HCT116 (cell line): ENCODE measurements at regions not wholly inside any gene's neighbourhood (a gene's known extent, or its start where the extent isn't known, plus 50 kb on each side); places are given as distances from the start of the nearest gene placed in this dataset.

Experiments
- ATAC-seq: fragments of 200-7000 bp; cut with Tn5 transposase; 2 replicates; pipeline ENCODE4 v1.9.1; 2020; ENCODE audit warnings: mild to moderate bottlenecking, moderate library complexity
- BruUV-seq: library from RNA; stranded (reverse); fragments of 400-500 nt; replicated peaks from 2 replicates; lab custom pipeline; 2021; lab: Mats Ljungman, UMichigan
- CTCF ChIA-PET: fragments of 300-600 bp; sonication (Branson Sonifier 250); formaldehyde crosslinking; loops from one replicate; lab custom pipeline; 2021; ENCODE audit warnings: antibody characterized with exemption; lab: Charles Lee
- POLR2A ChIA-PET: fragments of 300-600, 350-600 bp; sonication (Branson Sonifier 250); formaldehyde crosslinking; loops from one replicate; lab custom pipeline; 2021; ENCODE audit warnings: antibody characterized with exemption; lab: Charles Lee
- RAD21 ChIA-PET, 2 experiments: fragments of 300-600 bp; sonication (Branson Sonifier 250); formaldehyde crosslinking; loops; one replicate each; lab custom pipeline; 2023; ENCODE audit warnings: low total read pairs in 2 of 2; ENCODE audit not compliant: uncharacterized antibody in 2 of 2, unreplicated experiment in 2 of 2, low non-redundant PET in 1 of 2; lab: Charles Lee
- DNase-seq: peaks from one replicate; pipeline ENCODE4 v3.0.0-alpha.2; 2010; ENCODE audit warnings: low read depth, low spot score
- H2AFZ ChIP-seq: fragments of 200-600 bp; shearing (Covaris generic), sonication (generic); 2 replicates; pipeline ENCODE4 v1.6.1; 2017; ENCODE audit warnings: low read depth, mixed run types, mixed read lengths, antibody characterized with exemption, low read length; ENCODE audit not compliant: poor library complexity, severe bottlenecking
- H3K27ac ChIP-seq: 2 replicates; pipeline ENCODE4 v1.5.1; 2012; ENCODE audit warnings: low read depth, low read length
- H3K27me3 ChIP-seq: fragments of 200-600 bp; sonication (generic); 2 replicates; pipeline ENCODE4 v1.6.1; 2016; ENCODE audit warnings: mixed run types, low read length, mixed read lengths; ENCODE audit not compliant: insufficient read depth
- H3K36me3 ChIP-seq, 2 experiments: fragments of 200-500 bp in 1 of 2; fragments of 200-600 bp in 1 of 2; sonication (Bioruptor generic) in 1 of 2; sonication (generic) in 1 of 2; 2 replicates each; pipeline versions ENCODE4 v1.5.1 to v1.6.1; 2014 to 2016; ENCODE audit warnings: low read length in 2 of 2, inconsistent platforms in 1 of 2, mixed read lengths in 1 of 2, mixed run types in 1 of 2; ENCODE audit not compliant: insufficient read depth in 2 of 2, control insufficient read depth in 1 of 2
- H3K4me1 ChIP-seq, 2 experiments: fragments of 200-600 bp in 1 of 2; sonication (generic) in 1 of 2; 2 replicates each; pipeline versions ENCODE4 v1.5.1 to v1.6.1; 2012 to 2017; ENCODE audit warnings: low read length in 2 of 2, inconsistent platforms in 1 of 2, mild to moderate bottlenecking in 1 of 2, mixed read lengths in 1 of 2, mixed run types in 1 of 2, moderate library complexity in 1 of 2; ENCODE audit not compliant: insufficient read depth in 2 of 2, control insufficient read depth in 1 of 2
- H3K4me2 ChIP-seq: fragments of 200-600 bp; sonication (generic); 2 replicates; pipeline ENCODE4 v1.6.1; 2017; ENCODE audit warnings: mixed run types, low read length, mixed read lengths
- H3K4me3 ChIP-seq, 2 experiments: fragments of 200-600 bp in 1 of 2; sonication (generic) in 1 of 2; replicated peaks in 1 of 2; 2 replicates each; pipeline ENCODE4 v1.5.1; 2011 to 2016; ENCODE audit warnings: low read length in 2 of 2, control low read depth in 1 of 2, low read depth in 1 of 2, mild to moderate bottlenecking in 1 of 2, mixed read lengths in 1 of 2, mixed run types in 1 of 2
- H3K79me2 ChIP-seq: fragments of 200-600 bp; sonication (generic); 2 replicates; pipeline ENCODE4 v1.6.1; 2017; ENCODE audit warnings: mild to moderate bottlenecking, mixed run types, low read length, moderate library complexity, mixed read lengths; ENCODE audit not compliant: insufficient read depth
- H3K9ac ChIP-seq: fragments of 200-600 bp; sonication (generic); 2 replicates; pipeline ENCODE4 v1.6.1; 2016; ENCODE audit warnings: low read length, mixed read lengths
- H3K9me2 ChIP-seq: fragments of 200-600 bp; sonication (generic), shearing (Covaris generic); 2 replicates; pipeline ENCODE4 v1.6.1; 2017; ENCODE audit warnings: mixed run types, mild to moderate bottlenecking, moderate library complexity; ENCODE audit not compliant: insufficient read depth
- H3K9me3 ChIP-seq, 2 experiments: fragments of 200-500 bp in 1 of 2; fragments of 200-600 bp in 1 of 2; sonication (Bioruptor generic) in 1 of 2; sonication (generic) in 1 of 2; 2 replicates each; pipeline ENCODE4 v1.6.1; 2014 to 2017; ENCODE audit warnings: low read length in 2 of 2, mixed read lengths in 2 of 2, inconsistent platforms in 1 of 2, low read depth in 1 of 2, mild to moderate bottlenecking in 1 of 2, mixed run types in 1 of 2, moderate library complexity in 1 of 2; ENCODE audit not compliant: control insufficient read depth in 1 of 2, insufficient read depth in 1 of 2
- H4K20me1 ChIP-seq: fragments of 200-600 bp; sonication (generic), shearing (Covaris generic); 2 replicates; pipeline ENCODE4 v1.6.1; 2017; ENCODE audit warnings: mixed run types, mild to moderate bottlenecking, moderate library complexity; ENCODE audit not compliant: insufficient read depth
- ELF1 ChIP-seq: IDR thresholded peaks from 2 replicates; pipeline ENCODE4 v1.6.1; 2012; ENCODE audit warnings: low read depth, borderline replicate concordance
- FOSL1 ChIP-seq: IDR thresholded peaks from 2 replicates; pipeline ENCODE4 v1.6.1; 2012; ENCODE audit warnings: low read depth
- POLR2A ChIP-seq: IDR thresholded peaks from 2 replicates; pipeline ENCODE4 v1.7.0; 2011; ENCODE audit warnings: borderline replicate concordance; ENCODE audit not compliant: insufficient read depth, insufficient read length; ENCODE audit errors: extremely low read depth
- RAD21 ChIP-seq: IDR thresholded peaks from 2 replicates; pipeline ENCODE4 v1.6.1; 2012; ENCODE audit warnings: low read depth, mild to moderate bottlenecking
- SIN3A ChIP-seq: IDR thresholded peaks from 2 replicates; pipeline ENCODE4 v1.6.1; 2012; ENCODE audit warnings: low read depth
- TCF7L2 ChIP-seq: IDR thresholded peaks from 2 replicates; pipeline ENCODE4 v1.7.0; 2011; ENCODE audit warnings: borderline replicate concordance, inconsistent platforms; ENCODE audit not compliant: insufficient read depth, insufficient read length; ENCODE audit errors: extremely low read depth
- YY1 ChIP-seq: IDR thresholded peaks from 2 replicates; pipeline ENCODE4 v1.6.1; 2011; ENCODE audit warnings: low read length, low read depth, moderate library complexity, mild to moderate bottlenecking; ENCODE audit not compliant: insufficient replicate concordance; ENCODE audit errors: extremely low read depth
- ZFX ChIP-seq: fragments of 450-650 bp; IDR thresholded peaks from 2 replicates; pipeline ENCODE4 v1.6.1; 2017
- intact Hi-C: fragments of 100-400 bp; cut with micrococcal nuclease; formaldehyde crosslinking; loops from 2 replicates; pipeline ENCODE4 v1.10.0; 2022
- TF ChIP-seq, protein P1 (sequence below): IDR thresholded peaks from 2 replicates; pipeline ENCODE4 v1.6.1; 2012; ENCODE audit warnings: low read depth
- TF ChIP-seq, protein P2 (sequence below): IDR thresholded peaks from 2 replicates; pipeline ENCODE4 v1.6.1; 2012
- TF ChIP-seq, protein P3 (sequence below): IDR thresholded peaks from 2 replicates; pipeline ENCODE4 v1.6.1; 2012

DNA sequence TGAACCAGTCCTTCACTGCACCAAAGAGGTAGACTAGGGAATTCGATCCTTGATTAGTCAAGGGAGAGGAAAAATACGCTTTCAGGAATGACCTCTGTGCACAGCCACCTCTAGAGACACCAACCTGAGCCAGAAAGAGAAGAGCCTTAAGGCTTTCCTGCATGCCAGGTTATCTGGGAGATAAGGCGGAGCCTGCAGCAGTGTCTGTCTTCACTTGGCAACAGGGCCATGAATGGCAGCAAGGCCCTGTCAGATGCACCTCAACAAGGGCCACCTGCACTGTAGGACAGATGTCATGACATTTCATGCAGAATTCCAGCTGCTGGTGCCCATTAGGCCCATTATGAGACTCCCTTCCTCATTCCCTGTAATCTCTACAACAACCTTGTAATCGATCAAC lies 88.1 kb downstream of the MEX3B start:
- Histone ChIP-seq H3K4me3 (no peak overlapping the region), H3K9me2 (no peaks in the 10 kb centered on the region), H3K27me3 (no peaks in the 10 kb centered on the region), H3K79me2 (no peaks in the 10 kb centered on the region), H3K9ac (no peak overlapping the region), H3K36me3 (no peaks in the 10 kb centered on the region), H3K4me2 (no peak overlapping the region), H3K4me1 (peaks cover 5 to 18% of the 10 kb centered on the region in 2 experiments; a peak in 3 of 4 replicates), H4K20me1 (no peaks in the 10 kb centered on the region), H3K27ac (no peak overlapping the region), H3K9me3 (no peaks in the 10 kb centered on the region), H2AFZ (no peak overlapping the region)
- POLR2A ChIA-PET: no interaction called here
- no TSS peak for BruUV-seq
- CTCF ChIA-PET: no interaction called here
- ATAC-seq (no peak), DNase-seq (no peak)
- TF ChIP-seq, protein P1, sequence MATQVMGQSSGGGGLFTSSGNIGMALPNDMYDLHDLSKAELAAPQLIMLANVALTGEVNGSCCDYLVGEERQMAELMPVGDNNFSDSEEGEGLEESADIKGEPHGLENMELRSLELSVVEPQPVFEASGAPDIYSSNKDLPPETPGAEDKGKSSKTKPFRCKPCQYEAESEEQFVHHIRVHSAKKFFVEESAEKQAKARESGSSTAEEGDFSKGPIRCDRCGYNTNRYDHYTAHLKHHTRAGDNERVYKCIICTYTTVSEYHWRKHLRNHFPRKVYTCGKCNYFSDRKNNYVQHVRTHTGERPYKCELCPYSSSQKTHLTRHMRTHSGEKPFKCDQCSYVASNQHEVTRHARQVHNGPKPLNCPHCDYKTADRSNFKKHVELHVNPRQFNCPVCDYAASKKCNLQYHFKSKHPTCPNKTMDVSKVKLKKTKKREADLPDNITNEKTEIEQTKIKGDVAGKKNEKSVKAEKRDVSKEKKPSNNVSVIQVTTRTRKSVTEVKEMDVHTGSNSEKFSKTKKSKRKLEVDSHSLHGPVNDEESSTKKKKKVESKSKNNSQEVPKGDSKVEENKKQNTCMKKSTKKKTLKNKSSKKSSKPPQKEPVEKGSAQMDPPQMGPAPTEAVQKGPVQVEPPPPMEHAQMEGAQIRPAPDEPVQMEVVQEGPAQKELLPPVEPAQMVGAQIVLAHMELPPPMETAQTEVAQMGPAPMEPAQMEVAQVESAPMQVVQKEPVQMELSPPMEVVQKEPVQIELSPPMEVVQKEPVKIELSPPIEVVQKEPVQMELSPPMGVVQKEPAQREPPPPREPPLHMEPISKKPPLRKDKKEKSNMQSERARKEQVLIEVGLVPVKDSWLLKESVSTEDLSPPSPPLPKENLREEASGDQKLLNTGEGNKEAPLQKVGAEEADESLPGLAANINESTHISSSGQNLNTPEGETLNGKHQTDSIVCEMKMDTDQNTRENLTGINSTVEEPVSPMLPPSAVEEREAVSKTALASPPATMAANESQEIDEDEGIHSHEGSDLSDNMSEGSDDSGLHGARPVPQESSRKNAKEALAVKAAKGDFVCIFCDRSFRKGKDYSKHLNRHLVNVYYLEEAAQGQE: no peak
- no peak for TF ChIP-seq FOSL1
- TF ChIP-seq, protein P2, sequence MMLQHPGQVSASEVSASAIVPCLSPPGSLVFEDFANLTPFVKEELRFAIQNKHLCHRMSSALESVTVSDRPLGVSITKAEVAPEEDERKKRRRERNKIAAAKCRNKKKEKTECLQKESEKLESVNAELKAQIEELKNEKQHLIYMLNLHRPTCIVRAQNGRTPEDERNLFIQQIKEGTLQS: no peak
- RAD21 ChIA-PET: no interaction called here
- intact Hi-C loops: no loop called here

DNA sequence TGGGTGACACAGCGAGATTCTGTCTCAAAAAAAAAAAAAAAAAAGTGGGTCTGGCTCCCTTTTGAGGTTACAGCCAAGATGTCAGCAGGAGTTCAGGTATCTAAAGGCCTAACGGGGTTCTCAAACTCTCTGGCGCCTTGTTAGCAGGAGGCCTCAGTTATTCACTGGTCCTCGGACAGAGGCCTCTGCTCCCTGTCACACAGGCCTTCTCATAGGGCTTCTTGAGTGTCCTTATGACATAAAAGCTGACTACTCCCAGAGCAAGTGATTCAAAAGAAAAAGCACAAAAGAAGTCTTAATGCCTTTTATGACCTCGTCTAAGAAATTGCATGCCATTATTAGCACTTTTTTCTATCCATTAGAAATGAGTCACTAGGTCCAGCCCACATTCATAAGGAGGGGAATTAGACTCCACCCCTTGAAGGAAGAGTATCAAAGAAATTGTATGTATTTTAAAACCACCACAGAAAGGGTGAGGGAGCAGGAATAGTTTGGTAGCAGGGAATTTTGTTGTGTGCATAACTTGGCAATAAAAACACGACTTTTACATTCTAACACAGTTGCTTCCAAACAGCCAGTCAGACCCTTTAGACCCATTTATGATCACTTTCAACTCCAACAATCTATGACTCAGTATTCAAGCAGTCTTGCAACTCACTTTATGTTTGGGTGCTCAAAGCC lies 90.3 kb downstream of the MEX3B start:
- Histone ChIP-seq H3K36me3 (no peaks in the 10 kb centered on the region), H3K4me2 (0 out of 2 replicates have a peak overlapping the region, but pooled peaks have one; percentile 10), H3K27me3 (no peaks in the 10 kb centered on the region), H3K9ac (no peak overlapping the region), H2AFZ (no peak overlapping the region), H3K9me3 (no peaks in the 10 kb centered on the region), H3K4me1 (peaks cover 5 to 18% of the 10 kb centered on the region in 2 experiments; a peak in 3 of 4 replicates), H3K4me3 (no peak overlapping the region), H3K9me2 (no peaks in the 10 kb centered on the region), H3K27ac (no peak overlapping the region), H3K79me2 (no peaks in the 10 kb centered on the region), H4K20me1 (no peaks in the 10 kb centered on the region)
- BruUV-seq: no TSS peak
- ChIA-PET RAD21 (no interaction called here), CTCF (no interaction called here), POLR2A (no interaction called here)
- DNase-seq: no peak
- intact Hi-C loops: no loop called here
- no peak for ATAC-seq
- TF ChIP-seq ELF1 (no peak), POLR2A (no peak), YY1 (no peak), FOSL1 (no peak), SIN3A (no peak), TCF7L2 (no peak), ZFX (no peak), RAD21 (no peak)
- TF ChIP-seq, protein P1: no peak
- TF ChIP-seq, protein P3, sequence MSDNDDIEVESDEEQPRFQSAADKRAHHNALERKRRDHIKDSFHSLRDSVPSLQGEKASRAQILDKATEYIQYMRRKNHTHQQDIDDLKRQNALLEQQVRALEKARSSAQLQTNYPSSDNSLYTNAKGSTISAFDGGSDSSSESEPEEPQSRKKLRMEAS: no peak
- TF ChIP-seq, protein P2: no peak
